ENCODE measurements at regions not wholly inside any gene's neighbourhood (a gene's known extent, or its start where the extent isn't known, plus 50 kb on each side); places are given as distances from the start of the nearest gene placed in this dataset.
A peak's percentile ranks its signal among the peaks of the same experiment; 100 is the strongest.

DNA sequence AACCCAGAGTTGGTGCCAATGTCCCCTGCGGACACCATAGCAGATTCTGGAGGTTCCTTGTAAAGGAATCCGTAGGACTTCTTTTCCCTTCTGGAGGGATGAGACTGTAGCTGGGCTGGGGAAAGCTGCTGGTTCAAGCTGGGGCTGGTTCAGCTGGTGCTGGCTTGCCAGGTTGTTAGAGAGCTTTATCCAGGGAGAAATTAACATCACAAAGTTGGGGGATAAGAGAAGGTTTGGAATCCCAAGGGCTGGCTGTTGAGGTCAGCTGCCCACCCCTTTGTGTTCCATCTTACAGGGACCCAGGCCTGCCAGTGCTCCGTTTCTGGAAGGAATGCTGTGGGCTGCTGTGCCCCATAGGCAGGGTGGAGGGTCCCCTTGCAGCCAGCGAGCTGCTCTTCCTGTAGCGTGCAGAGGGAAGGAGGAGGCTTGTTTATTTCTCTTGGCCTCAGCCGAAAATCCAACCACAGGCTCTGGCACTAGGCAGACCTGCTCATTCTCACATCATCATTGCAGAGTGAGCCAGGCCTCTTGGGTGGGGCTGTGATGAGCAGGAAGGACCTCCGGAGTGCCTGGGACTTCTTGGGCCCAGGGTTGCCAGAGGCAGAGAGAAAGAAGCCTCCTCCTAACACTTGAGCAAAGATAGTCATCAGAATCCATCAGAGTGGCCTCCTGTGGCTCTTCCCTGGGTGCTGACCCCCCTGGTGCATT lies 251.1 kb downstream of the SEC14L1 start:
- DNase-seq (ENCODE audit: extremely low read depth, low read depth, low spot score), result no peak

DNA sequence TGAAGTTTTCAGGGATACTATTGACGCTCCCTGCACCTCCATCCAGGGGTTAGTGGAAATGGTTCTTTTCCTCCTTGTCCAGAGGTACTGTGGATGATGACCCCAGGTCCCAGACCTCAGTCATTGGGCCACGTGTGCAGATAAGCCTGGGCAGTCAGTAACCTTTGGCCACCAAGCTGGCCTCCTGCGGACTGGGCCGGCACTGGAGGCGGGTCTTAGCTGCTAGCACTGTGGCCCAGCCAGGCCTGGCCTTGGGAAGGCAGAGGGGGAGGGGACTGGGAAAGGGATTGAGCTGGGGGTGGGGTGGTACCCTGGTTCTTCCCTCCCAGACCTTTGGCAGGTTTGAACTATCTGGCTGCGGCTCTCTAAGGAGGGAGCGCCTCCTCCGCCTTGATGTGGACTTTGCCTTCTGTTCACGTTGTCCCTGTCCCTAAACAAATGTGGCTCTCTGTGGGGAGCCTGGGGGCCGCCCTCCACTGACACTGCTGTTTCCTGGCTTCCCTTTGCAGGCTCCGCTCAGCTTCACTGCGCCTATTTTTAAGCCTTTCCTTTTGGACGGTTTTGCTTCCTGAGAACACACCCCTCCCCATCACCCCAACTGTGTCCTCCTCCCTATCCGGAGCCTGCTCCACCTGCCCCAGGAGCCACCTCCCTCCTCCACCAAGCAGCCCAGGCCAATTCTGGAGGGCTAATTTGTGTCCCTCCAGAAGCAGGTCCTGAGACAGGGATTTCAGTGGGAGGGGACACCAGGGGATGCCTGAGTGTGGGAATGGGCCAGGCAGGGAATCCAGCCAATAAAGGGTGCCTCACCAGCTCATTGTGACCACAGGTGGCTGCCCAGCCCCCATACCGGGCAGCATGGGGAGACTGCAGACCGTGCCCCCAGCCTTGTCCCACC lies 251.9 kb downstream of the SEC14L1 start:
- DNase-seq (ENCODE audit: extremely low read depth, low read depth, low spot score), result no peak

DNA sequence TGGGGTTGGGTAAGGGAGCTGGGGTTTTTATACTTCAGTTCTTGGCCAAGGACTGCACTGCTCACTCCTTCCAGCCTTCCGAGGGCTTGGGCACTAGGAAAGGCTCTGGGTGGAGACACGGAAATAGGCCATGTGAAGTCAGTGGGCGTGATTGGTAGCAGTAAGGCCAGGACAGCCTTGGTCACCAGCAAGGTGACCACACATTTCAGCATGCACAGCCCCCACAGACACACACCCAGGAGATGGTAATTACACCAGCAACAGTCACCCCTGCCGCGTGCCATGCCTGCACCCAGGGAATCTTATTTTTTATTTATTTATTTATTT lies 252.5 kb downstream of the SEC14L1 start:
- DNase-seq (ENCODE audit: extremely low read depth, low read depth, low spot score), result no peak

DNA sequence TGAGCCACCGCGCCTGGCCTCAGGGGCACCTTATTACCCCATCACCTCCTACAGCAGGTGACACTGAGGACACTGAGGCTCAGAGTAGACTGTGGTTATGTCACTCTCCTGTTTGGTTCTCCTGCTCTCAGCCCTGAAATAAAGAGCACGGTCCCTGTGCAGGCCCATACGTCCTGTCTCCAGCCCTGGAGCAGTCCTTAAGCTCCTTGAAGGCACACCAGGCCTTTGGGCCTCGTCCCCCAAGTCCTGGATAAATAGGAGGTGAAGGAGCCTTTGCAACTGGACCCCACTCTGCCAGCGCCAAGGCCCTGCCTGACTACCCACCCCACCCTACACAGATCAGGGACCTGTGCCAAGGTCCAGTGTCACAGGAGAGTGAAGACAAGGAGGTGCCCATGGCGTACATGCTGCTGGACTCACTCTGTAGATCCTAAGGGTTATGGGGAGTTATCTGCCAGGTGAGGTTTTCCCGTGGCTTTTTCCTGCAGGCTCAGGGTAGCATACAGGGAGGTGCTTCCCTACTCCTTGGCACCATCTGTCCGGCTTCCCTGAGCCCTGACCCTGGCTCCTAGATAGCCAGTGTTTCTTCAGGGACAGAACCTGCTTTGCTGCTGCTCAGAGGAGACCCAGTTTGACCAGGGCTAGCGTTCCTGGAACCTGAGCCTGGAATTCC lies 253.2 kb downstream of the SEC14L1 start:
- DNase-seq (ENCODE audit: extremely low read depth, low read depth, low spot score), result no peak

DNA sequence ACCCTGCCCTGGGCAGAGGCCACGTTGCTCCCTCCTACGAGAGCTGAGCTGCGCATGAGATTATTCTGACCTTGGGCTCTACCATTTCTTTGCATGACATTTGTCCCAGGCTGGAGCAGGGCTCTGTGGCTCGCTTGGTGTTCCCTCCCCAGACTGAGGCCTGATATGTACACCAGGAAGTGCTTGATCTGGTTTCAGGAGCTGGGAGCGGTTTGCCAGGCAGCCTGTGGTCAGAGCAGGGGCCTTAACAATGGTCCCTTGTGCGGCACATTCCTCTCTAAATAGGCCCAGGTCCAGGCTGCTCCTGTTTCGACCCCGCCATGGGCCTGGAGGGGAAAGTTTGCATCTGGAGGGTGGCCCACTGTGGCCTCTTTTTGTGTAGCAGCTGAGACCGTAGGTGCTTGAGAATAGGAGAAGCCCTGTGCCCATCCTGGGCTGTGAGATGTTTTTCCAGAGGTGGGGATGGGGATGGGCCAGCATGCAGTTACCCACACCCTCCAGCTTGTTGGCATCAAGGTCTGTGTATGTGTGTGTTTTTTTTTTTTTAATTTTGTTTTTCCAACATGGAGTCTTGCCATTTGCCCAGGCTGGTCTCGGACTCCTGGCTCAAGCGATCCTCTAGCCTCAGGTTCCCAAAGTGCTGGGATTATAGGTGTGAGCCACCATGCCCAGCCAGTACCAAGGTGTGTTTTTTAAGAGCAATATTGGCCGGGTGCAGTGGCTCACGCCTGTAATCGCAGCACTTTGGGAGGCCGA lies 253.9 kb downstream of the SEC14L1 start:
- no peak for DNase-seq (ENCODE audit: extremely low read depth, low read depth, low spot score)

DNA sequence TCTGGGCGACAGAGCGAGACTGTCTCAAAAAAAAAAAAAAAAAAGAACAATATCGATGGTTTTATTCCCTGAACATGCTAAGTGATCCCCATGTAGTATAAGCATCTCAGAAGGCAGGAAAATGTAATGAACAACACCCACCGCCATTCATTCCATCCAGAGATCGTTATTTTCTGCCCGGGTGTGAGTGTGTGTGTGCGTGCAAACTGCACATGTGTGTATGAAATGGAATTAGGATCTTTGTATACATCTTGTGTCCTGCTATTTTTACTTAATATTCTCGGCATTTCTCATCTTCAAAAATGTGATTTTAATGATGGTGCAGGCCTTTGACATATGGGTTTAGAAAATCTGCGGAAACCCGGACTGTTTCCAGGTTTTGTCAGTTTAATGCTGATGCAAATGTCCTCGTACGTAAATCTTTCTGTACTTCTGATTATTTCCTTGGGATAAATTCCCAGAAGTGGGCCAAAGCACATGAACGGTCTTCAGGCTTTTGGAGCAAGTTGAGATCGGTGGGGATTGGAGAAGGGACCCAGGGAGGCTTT lies 254.8 kb downstream of the SEC14L1 start:
- no peak for DNase-seq (ENCODE audit: extremely low read depth, low read depth, low spot score)

DNA sequence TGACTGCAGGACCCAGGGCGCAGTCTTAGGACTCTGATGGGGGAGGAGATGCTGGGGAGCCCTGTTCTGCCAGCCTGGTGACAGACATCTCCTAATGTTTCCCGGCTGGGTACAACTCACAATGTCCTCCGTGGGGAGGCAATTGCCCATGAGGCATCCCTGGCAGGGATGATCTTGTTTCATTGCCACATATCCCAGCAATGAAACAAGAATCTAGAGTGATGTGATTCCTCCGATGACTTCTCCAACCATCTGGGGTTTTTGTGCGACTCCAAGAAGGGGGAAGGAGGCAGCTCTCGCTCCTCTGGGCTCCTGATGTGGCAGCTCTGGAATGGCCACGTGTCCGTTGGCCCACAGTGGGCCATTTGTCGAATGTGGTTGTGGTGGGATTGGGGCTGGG lies 255.8 kb downstream of the SEC14L1 start:
- no peak for DNase-seq (ENCODE audit: extremely low read depth, low read depth, low spot score)

DNA sequence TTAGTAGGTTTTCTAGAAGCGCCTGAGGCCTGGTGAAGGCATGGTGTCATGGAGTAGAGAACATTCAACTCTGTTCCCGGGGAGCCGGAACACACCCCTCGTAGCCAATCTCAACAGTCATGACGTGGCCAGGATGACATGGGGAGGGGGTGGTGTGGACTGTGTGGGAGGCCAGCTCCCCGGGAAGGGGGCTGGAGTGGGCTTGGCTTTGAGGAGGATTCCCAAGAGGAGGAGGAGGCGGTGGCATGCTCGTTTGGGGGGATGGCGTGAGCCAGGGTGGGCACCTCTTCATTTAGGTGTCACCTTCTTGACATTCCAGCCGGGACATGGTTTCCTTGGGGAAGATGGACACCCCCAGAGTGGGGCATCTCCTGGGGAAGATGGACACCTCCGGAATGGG lies 257.5 kb downstream of the SEC14L1 start:
- DNase-seq (ENCODE audit: extremely low read depth, low read depth, low spot score), result no peak

DNA sequence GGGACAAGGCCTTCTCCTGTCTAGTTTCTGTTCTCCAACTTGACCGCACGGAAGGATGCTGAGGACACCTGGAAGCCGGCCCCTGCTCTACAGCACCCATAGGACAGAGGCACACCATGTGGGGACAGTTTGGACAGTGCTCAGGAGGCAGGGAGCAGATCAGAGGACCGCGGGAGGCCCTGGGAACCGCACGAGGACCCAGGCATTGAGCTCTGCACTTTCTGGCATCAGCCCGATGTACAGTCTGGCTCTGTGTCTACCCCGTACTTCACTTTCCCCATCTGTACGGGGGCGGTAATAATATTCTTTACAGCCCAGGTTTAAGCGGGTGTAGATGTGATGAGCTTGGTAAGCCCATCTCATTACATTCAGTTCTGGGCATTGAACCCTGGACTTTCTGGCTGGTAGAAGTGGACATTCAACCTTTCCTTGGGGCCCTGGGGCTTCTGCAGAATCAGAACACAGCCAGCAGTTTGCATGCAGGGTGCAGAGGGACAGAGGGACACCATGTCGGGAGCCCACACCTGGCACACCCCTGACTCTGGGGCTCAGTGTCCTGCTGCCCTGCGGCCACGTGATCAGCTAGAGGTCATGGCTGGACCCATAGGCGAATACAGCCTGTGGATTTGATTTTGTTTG lies 258.7 kb downstream of the SEC14L1 start:
- no peak for DNase-seq (ENCODE audit: extremely low read depth, low read depth, low spot score)

DNA sequence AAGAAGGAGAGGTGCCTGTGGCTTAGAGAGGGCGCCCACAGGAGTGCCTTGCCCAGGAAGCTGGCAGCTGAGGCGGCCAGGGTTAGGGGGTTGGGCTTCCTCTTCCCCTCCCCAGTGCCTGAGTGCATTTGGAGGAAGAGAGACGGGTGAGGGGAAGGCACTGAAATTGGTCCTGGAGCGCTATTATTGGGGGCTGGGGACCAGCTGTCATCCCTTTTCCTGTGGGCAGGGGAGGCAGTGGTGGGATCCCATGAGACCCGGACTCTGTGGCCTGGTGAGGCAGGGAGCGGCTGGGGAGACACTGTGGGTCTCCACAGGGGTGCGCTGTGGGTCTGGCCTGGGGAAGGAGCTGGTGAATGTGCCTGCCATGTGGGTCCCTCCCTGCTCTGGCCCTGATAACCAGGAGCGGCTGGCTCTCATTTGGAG lies 259.7 kb downstream of the SEC14L1 start:
- DNase-seq (ENCODE audit: extremely low read depth, low read depth, low spot score), result no peak

DNA sequence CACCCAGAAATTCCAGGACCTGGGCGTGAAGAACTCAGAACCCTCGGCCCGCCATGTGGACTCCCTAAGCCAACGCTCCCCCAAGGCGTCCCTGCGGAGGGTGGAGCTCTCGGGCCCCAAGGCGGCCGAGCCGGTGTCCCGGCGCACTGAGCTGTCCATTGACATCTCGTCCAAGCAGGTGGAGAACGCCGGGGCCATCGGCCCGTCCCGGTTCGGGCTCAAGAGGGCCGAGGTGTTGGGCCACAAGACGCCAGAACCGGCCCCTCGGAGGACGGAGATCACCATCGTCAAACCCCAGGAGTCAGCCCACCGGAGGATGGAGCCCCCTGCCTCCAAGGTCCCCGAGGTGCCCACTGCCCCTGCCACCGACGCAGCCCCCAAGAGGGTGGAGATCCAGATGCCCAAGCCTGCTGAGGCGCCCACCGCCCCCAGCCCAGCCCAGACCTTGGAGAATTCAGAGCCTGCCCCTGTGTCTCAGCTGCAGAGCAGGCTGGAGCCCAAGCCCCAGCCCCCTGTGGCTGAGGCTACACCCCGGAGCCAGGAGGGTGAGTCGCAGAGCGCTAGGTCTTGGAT lies 261.5 kb downstream of the SEC14L1 start:
- DNase-seq (ENCODE audit: extremely low read depth, low read depth, low spot score), result no peak

DNA sequence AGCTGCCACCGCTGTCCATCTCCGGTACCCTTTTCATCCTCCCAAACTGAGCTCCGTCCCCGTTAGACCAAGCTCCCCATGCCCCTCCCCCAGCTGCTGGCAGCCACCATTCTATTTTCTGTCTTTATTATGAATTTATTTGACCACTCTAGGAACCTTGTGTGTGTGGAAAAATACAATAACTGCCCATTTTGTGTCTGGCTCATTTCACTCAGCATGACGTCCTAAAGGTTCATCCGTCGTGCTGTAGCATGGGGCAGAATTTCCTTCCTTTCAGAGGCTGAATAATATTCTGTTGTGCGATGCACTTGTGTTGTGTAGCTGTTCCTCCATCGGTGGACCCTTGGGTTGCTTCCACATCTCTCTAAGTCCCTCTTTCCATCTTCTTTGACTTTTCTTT lies 263.1 kb downstream of the SEC14L1 start:
- DNase-seq (ENCODE audit: extremely low read depth, low read depth, low spot score), result no peak

DNA sequence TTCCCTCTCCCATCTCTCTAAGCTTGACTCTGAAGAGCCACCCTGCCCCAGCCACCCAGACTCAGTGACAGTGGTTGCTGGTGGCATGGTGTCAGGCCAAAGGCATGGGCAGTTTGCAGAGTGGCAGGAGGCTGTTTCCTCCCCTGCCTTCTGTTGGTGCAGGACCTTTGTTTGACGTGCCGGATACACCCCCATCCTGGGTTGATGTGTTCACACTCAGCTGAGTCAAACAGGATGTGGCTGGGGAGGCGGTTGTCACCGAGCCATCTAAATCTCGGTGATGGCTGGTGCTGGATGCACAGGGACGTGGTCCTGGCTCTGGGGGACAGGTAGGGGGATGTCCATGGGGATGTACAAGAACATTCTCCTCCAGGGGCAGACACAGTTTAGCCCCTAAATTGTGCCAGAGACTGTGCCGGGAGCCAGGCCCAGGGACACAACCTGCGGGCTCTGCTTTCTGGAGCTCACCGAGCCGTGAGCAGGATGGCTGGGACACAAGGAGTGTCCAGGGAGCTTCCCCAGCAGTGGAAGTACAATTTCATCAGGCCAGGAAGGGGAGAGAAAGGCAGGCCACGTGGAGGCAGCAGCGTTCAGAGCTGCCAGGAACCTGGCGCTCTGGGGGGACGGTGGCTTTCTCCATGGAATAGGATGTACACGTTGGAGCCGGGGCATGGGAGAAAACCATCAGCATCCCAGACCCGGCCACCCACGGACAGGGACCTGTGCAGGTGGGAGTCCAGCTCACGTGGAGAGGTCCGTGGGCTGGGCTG lies 264.2 kb downstream of the SEC14L1 start:
- DNase-seq (ENCODE audit: extremely low read depth, low read depth, low spot score), result peak; percentile 33

DNA sequence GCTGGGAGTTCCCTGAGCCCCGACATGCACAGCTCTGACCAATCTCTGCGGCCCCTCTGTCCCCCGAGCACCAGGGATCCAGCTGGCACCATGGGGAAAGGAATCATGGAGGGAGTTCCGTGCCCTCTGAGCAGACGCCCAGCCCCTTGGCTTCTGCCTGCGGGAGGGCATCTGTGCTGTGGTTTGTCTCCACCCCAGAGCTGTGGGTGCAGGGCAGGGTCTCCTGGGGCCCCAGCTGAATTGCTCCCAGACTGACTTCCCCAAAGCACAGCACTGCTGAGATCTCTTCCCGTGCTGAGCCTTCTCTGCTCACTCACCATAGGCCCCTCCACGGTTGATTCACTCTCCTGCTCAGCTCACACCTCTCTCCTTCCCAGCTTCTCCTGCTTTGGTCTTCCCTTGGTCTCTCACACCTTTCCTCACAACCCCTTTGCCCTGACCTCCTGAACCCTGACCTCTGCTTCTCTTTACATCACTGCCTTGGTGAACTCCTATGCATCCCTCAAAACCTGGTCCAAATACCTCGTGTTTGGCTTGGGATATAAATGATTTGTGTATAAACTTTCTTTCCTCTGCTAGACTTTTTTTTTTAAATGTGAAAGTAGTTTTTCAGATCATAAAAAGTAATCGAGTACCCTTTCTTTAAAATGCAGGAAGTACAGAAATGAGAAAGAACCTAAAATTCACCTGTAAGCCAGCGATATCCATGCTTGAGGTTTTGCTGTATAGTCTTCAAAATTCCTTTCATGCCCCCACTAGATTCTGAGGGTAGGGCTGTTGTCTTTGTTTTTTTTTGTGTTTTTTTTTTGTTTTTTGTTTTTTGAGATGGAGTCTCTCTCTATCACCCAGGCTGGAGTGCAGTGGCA lies 265.3 kb downstream of the SEC14L1 start:
- no peak for DNase-seq (ENCODE audit: extremely low read depth, low read depth, low spot score)

DNA sequence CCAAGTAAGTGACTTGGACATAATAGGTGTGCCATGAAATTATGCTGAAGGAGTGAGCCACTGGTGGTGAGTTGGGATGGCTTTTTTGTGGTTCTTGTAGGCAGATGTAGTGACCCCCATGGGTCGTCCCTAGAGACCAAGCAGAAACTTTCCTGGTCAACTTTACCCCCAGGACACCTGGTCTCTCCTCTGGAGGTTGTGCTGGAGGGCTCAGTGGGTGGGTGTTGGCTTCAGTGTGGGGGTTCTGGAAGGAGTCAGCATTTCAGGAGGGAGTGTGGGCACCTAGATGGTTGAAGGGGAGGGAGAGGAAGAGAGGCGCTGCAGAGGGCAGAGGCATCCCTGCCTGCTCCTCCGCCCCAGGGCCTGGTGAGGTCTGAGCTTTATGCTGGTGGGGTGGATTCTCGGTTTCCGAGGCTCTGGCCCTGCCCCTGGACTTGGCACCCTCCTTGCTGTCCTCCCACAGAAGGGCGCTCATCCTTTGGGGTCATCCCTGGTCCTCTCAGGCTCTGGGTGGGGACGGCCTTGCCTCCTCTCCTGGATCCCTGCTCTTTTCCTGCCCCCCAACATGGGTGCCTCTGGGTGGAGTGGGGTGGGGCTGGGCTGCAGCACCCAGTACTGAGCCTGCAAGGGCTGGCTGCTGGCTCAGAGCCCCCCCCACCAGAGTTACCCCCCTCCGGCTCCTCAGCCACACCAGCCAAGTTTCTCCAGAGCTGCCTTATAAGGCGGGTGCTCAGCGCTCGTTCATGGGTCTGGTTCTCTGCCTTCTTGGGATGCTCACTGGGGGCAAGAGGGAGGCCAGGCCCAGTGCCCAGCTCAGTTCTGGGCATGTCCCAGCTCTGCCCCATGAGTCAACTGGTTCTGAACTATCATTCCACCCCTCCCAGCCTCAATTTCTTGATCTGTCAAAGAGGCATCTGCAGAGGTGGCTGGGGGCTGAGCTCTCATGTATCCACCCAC lies 266.8 kb downstream of the SEC14L1 start:
- no peak for DNase-seq (ENCODE audit: extremely low read depth, low read depth, low spot score)

DNA sequence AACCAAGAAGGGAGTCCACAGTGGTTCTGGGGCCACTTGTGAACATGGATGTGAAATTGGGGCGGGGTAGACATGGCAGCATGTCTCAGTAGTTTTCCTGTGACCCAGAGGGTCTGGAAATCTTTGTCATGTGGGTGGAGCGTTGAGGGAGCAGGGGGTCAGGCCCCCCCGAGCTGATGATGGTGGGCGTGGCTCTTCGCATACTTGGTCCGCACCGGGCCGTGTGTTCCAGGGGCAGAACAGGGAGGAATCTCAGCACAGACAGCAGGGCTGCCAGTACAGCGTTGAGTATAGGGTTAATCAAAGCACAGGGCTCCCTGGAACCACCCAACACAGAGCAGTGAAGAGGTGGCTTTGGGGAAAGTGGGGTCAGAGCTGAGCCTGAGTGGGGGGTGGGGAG lies 267.5 kb downstream of the SEC14L1 start:
- DNase-seq (ENCODE audit: extremely low read depth, low read depth, low spot score), result no peak

All from glomerular endothelial cell (primary cell).